GM23338 (cell line): ENCODE measurements at regions not wholly inside any gene's neighbourhood (a gene's known extent, or its start where the extent isn't known, plus 50 kb on each side); places are given as distances from the start of the nearest gene placed in this dataset.

Source experiments
- ATAC-seq: fragments of 200-7000 bp; cut with Tn5 transposase; 3 replicates; pipeline ENCODE4 v1.9.1; 2020
- DNase-seq: peaks from one replicate; pipeline ENCODE4 v3.0.0-alpha.2; 2015; ENCODE audit warnings: low spot score
- H2AFZ ChIP-seq: fragments of 200-600 bp; sonication (generic); 2 replicates; pipeline ENCODE4 v1.8.0; 2016; ENCODE audit warnings: antibody characterized with exemption, mild to moderate bottlenecking, moderate library complexity
- H3F3A ChIP-seq: fragments of 200-600 bp; sonication (generic); replicated peaks from 2 replicates; pipeline ENCODE4 v1.8.0; 2017; ENCODE audit warnings: antibody characterized with exemption, mixed run types, low read depth
- H3K27ac ChIP-seq: fragments of 200-600 bp; sonication (generic); 2 replicates; pipeline ENCODE4 v1.6.1; 2016; ENCODE audit warnings: low read depth
- H3K27me3 ChIP-seq: fragments of 200-600 bp; sonication (generic); 2 replicates; pipeline ENCODE4 v1.8.0; 2016; ENCODE audit warnings: mild to moderate bottlenecking, mixed run types, moderate library complexity; ENCODE audit not compliant: insufficient read depth
- H3K36me3 ChIP-seq: fragments of 200-600 bp; sonication (generic); 2 replicates; pipeline ENCODE4 v1.8.0; 2016; ENCODE audit warnings: mild to moderate bottlenecking; ENCODE audit not compliant: insufficient read depth
- H3K4me1 ChIP-seq: fragments of 200-600 bp; sonication (generic); 2 replicates; pipeline ENCODE4 v1.8.0; 2016; ENCODE audit warnings: mild to moderate bottlenecking, moderate library complexity; ENCODE audit not compliant: insufficient read depth
- H3K4me2 ChIP-seq: fragments of 200-600 bp; sonication (generic); 2 replicates; pipeline ENCODE4 v1.7.1; 2017; ENCODE audit warnings: mixed run types
- H3K4me3 ChIP-seq: fragments of 200-600 bp; sonication (generic); 2 replicates; pipeline ENCODE4 v1.6.1; 2016; ENCODE audit warnings: mixed run types
- H3K79me2 ChIP-seq: fragments of 200-600 bp; sonication (generic); replicated peaks from 2 replicates; pipeline ENCODE4 v1.8.0; 2017; ENCODE audit warnings: mild to moderate bottlenecking; ENCODE audit not compliant: insufficient read depth
- H3K9me2 ChIP-seq: fragments of 200-600 bp; sonication (generic); 2 replicates; pipeline ENCODE4 v1.8.0; 2017; ENCODE audit not compliant: insufficient read depth
- H4K20me1 ChIP-seq: fragments of 200-600 bp; sonication (generic); replicated peaks from 2 replicates; pipeline ENCODE4 v1.8.0; 2017; ENCODE audit warnings: mild to moderate bottlenecking; ENCODE audit not compliant: insufficient read depth
- H3K27ac Mint-ChIP-seq: 2 replicates; pipeline ENCODE4 v1.8.0; 2020; ENCODE audit warnings: inconsistent platforms, mild to moderate bottlenecking, moderate library complexity, mixed read lengths
- H3K27me3 Mint-ChIP-seq: 3 replicates; pipeline ENCODE4 v1.8.0; 2022; ENCODE audit warnings: low read depth, mild to moderate bottlenecking, moderate library complexity, mixed read lengths, inconsistent platforms; ENCODE audit not compliant: insufficient read depth, poor library complexity
- H3K36me3 Mint-ChIP-seq: 3 replicates; pipeline ENCODE4 v1.8.0; 2021; ENCODE audit warnings: low read depth, mild to moderate bottlenecking, inconsistent platforms, moderate library complexity, mixed read lengths
- H3K4me1 Mint-ChIP-seq: 3 replicates; pipeline ENCODE4 v1.8.0; 2020; ENCODE audit warnings: mild to moderate bottlenecking, inconsistent platforms, mixed read lengths
- H3K4me3 Mint-ChIP-seq: 3 replicates; pipeline ENCODE4 v1.8.0; 2021; ENCODE audit warnings: moderate library complexity, mild to moderate bottlenecking, inconsistent platforms, mixed read lengths
- H3K9me3 Mint-ChIP-seq: 3 replicates; pipeline ENCODE4 v1.8.0; 2020; ENCODE audit warnings: moderate library complexity, mild to moderate bottlenecking, inconsistent platforms, mixed read lengths
- EZH2 ChIP-seq: fragments of 200-600 bp; sonication (generic); IDR thresholded peaks from one replicate; pipeline ENCODE4 v1.8.0; 2017; ENCODE audit warnings: antibody characterized with exemption, mild to moderate bottlenecking, low read depth; ENCODE audit not compliant: unreplicated experiment
- EZH2phosphoT487 ChIP-seq: fragments of 200-600 bp; sonication (generic); IDR thresholded peaks from one replicate; pipeline ENCODE4 v1.8.1; 2018; ENCODE audit warnings: antibody characterized with exemption; ENCODE audit not compliant: unreplicated experiment
- NANOG ChIP-seq: IDR thresholded peaks from 2 replicates; pipeline ENCODE4 v1.6.1; 2016; ENCODE audit warnings: antibody characterized with exemption, borderline replicate concordance
- POLR2AphosphoS5 ChIP-seq: IDR thresholded peaks from 2 replicates; pipeline ENCODE4 v1.6.1; 2016; ENCODE audit warnings: antibody characterized with exemption, low read depth
- STAT1 ChIP-seq: IDR thresholded peaks from one replicate; pipeline ENCODE4 v1.6.1; 2016; ENCODE audit warnings: antibody characterized with exemption; ENCODE audit not compliant: unreplicated experiment
- ZNF114 ChIP-seq: fragments of 250-450 bp; sonication (Bioruptor Pico); IDR thresholded peaks from 2 replicates; pipeline ENCODE4 v1.5.0; 2020; ENCODE audit warnings: mild to moderate bottlenecking, moderate library complexity
- TF ChIP-seq, protein P1 (sequence below), 2 experiments: fragments of 200-600 bp in 1 of 2; sonication (generic) in 1 of 2; conservative IDR thresholded peaks; 2 replicates each; pipeline versions ENCODE4 v1.5.1 to v1.6.1; 2016 to 2017; ENCODE audit warnings: antibody characterized with exemption in 2 of 2, low read depth in 2 of 2, mild to moderate bottlenecking in 2 of 2, moderate library complexity in 1 of 2
- TF ChIP-seq, protein P2 (sequence below): IDR thresholded peaks from one replicate; pipeline ENCODE4 v1.6.1; 2018; ENCODE audit warnings: antibody characterized with exemption; ENCODE audit not compliant: unreplicated experiment
- TF ChIP-seq, protein P3 (sequence below): IDR thresholded peaks from 2 replicates; pipeline ENCODE4 v1.6.1; 2016; ENCODE audit warnings: antibody characterized with exemption

DNA sequence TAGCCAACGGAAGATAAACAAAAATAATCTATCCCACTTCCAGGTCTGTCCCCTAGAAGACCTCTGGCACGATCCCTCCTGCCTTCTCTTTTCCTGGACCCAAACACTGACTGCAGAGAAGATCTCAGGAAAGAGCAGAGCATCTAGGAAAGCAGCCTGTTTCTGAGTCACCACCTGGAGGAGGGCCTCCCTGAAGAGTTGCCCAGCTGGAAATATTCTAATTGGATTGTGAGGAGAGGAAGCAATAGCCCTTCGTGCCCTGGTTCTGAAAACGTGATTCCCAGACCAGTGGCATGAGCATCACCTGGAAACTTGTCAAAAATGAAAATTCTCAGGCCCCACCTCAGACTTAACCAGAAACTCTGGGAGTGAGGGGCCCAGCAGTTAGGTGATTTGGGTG, 411.1 kb downstream of the SETD4 start:
- 0 out of 2 replicates have a peak overlapping the region, but pooled peaks have one; percentile 32 for H2AFZ ChIP-seq
- peaks cover 5% of the 10 kb centered on the region; the same call in 1 of the 2 replicates for H3K9me2 ChIP-seq
- no peak overlapping the region for H3K27ac ChIP-seq
- Mint-ChIP-seq H3K9me3 (no peaks in the 10 kb centered on the region), H3K36me3 (no peaks in the 10 kb centered on the region), H3K4me3 (no peak overlapping the region), H3K4me1 (peaks cover 10% of the 10 kb centered on the region), H3K27ac (no peak overlapping the region), H3K27me3 (peaks cover 5% of the 10 kb centered on the region)
- H3K79me2 ChIP-seq = no peaks in the 10 kb centered on the region
- H3K4me3 ChIP-seq = no peak overlapping the region
- H3K27me3 ChIP-seq = no peaks in the 10 kb centered on the region
- no peaks in the 10 kb centered on the region for H3F3A ChIP-seq
- TF ChIP-seq, protein P1, sequence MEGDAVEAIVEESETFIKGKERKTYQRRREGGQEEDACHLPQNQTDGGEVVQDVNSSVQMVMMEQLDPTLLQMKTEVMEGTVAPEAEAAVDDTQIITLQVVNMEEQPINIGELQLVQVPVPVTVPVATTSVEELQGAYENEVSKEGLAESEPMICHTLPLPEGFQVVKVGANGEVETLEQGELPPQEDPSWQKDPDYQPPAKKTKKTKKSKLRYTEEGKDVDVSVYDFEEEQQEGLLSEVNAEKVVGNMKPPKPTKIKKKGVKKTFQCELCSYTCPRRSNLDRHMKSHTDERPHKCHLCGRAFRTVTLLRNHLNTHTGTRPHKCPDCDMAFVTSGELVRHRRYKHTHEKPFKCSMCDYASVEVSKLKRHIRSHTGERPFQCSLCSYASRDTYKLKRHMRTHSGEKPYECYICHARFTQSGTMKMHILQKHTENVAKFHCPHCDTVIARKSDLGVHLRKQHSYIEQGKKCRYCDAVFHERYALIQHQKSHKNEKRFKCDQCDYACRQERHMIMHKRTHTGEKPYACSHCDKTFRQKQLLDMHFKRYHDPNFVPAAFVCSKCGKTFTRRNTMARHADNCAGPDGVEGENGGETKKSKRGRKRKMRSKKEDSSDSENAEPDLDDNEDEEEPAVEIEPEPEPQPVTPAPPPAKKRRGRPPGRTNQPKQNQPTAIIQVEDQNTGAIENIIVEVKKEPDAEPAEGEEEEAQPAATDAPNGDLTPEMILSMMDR (conservative IDR thresholded peaks at IDR 0.05; ENCODE audit: low read depth in 2 of 2) = no peak
- TF ChIP-seq, protein P2, sequence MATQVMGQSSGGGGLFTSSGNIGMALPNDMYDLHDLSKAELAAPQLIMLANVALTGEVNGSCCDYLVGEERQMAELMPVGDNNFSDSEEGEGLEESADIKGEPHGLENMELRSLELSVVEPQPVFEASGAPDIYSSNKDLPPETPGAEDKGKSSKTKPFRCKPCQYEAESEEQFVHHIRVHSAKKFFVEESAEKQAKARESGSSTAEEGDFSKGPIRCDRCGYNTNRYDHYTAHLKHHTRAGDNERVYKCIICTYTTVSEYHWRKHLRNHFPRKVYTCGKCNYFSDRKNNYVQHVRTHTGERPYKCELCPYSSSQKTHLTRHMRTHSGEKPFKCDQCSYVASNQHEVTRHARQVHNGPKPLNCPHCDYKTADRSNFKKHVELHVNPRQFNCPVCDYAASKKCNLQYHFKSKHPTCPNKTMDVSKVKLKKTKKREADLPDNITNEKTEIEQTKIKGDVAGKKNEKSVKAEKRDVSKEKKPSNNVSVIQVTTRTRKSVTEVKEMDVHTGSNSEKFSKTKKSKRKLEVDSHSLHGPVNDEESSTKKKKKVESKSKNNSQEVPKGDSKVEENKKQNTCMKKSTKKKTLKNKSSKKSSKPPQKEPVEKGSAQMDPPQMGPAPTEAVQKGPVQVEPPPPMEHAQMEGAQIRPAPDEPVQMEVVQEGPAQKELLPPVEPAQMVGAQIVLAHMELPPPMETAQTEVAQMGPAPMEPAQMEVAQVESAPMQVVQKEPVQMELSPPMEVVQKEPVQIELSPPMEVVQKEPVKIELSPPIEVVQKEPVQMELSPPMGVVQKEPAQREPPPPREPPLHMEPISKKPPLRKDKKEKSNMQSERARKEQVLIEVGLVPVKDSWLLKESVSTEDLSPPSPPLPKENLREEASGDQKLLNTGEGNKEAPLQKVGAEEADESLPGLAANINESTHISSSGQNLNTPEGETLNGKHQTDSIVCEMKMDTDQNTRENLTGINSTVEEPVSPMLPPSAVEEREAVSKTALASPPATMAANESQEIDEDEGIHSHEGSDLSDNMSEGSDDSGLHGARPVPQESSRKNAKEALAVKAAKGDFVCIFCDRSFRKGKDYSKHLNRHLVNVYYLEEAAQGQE = no peak
- TF ChIP-seq EZH2 (no peak), NANOG (no peak), STAT1 (no peak), ZNF114 (CRISPR knock-in tag) (no peak), POLR2AphosphoS5 (no peak), EZH2phosphoT487 (no peak)
- TF ChIP-seq, protein P3, sequence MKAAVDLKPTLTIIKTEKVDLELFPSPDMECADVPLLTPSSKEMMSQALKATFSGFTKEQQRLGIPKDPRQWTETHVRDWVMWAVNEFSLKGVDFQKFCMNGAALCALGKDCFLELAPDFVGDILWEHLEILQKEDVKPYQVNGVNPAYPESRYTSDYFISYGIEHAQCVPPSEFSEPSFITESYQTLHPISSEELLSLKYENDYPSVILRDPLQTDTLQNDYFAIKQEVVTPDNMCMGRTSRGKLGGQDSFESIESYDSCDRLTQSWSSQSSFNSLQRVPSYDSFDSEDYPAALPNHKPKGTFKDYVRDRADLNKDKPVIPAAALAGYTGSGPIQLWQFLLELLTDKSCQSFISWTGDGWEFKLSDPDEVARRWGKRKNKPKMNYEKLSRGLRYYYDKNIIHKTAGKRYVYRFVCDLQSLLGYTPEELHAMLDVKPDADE = no peak
- H3K36me3 ChIP-seq = no peaks in the 10 kb centered on the region
- no peak overlapping the region for H3K4me2 ChIP-seq
- DNase-seq (no peak), ATAC-seq (peak; percentile 34; the same call in 2 of the 3 replicates)
- no peaks in the 10 kb centered on the region; the same call in 1 of the 2 replicates for H3K4me1 ChIP-seq
- H4K20me1 ChIP-seq = no peaks in the 10 kb centered on the region

DNA sequence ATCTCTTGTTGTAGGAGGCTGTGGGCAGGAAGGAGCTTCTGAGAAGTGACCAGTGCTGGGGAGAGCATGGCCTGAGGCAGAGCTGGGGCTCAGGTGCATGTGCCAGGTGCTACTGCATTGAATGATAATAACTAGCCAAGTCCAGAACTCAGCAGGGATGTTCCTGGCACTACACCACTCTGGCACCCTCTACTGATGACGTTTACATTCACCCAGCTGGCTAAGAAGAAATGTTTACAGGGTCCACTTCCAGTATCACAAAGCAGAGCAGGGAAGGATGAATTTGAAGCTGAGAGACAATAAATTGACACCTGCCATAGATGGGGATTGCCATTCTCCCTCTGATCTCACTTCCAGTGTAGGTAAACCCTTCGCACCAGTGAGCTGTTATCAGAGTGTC, 411.8 kb downstream of the SETD4 start:
- Histone ChIP-seq H2AFZ (no peak overlapping the region), H3K36me3 (no peaks in the 10 kb centered on the region; the same call in 1 of the 2 replicates), H4K20me1 (no peaks in the 10 kb centered on the region), H3F3A (no peaks in the 10 kb centered on the region), H3K9me2 (peaks cover 5% of the 10 kb centered on the region; the same call in 1 of the 2 replicates), H3K27me3 (no peaks in the 10 kb centered on the region), H3K27ac (no peak overlapping the region), H3K79me2 (no peaks in the 10 kb centered on the region), H3K4me1 (no peaks in the 10 kb centered on the region; the same call in 1 of the 2 replicates), H3K4me3 (no peak overlapping the region), H3K4me2 (no peak overlapping the region)
- H3K4me3 Mint-ChIP-seq = no peak overlapping the region
- DNase-seq (no peak), ATAC-seq (no peak; the same call in 2 of the 3 replicates)
- no peaks in the 10 kb centered on the region for H3K9me3 Mint-ChIP-seq
- H3K36me3 Mint-ChIP-seq = no peaks in the 10 kb centered on the region
- TF ChIP-seq, protein P1 (conservative IDR thresholded peaks at IDR 0.05; ENCODE audit: low read depth in 2 of 2) = peak in 1 of 2 experiments; percentile 29; a peak in 2 of 4 replicates
- TF ChIP-seq ZNF114 (CRISPR knock-in tag) = no peak
- H3K27ac Mint-ChIP-seq = peak overlapping the region; percentile 46; the same call in 1 of the 2 replicates
- H3K27me3 Mint-ChIP-seq = peaks cover 5% of the 10 kb centered on the region
- peaks cover 10% of the 10 kb centered on the region for H3K4me1 Mint-ChIP-seq
